GM12891 (cell line): ENCODE measurements at regions not wholly inside any gene's neighbourhood (a gene's known extent, or its start where the extent isn't known, plus 50 kb on each side); places are given as distances from the start of the nearest gene placed in this dataset.

ENCODE experiments used
- DNase-seq: peaks from one replicate; pipeline ENCODE4 v3.0.0; 2011; ENCODE audit warnings: low spot score; ENCODE audit not compliant: insufficient read length
- FAIRE-seq: peaks from 2 replicates; lab custom pipeline; 2011; peaks lifted over from hg19 to GRCh38; lab: Jason Lieb, UNC
- PAX5 ChIP-seq: IDR thresholded peaks from 2 replicates; pipeline ENCODE4 v1.6.1; 2011; ENCODE audit warnings: low read length, moderate library complexity, mild to moderate bottlenecking; ENCODE audit not compliant: insufficient read depth, severe bottlenecking
- POLR2A ChIP-seq: IDR thresholded peaks from 2 replicates; pipeline ENCODE4 v1.6.1; 2011; ENCODE audit warnings: low read depth, low read length, control low read depth
- POLR2AphosphoS5 ChIP-seq: IDR thresholded peaks from 2 replicates; pipeline ENCODE4 v1.6.1; 2011; ENCODE audit warnings: low read depth, low read length, control low read depth
- POU2F2 ChIP-seq: IDR thresholded peaks from 2 replicates; pipeline ENCODE4 v1.6.1; 2011; ENCODE audit warnings: low read depth, mild to moderate bottlenecking, control low read depth, low read length, moderate library complexity
- SPI1 ChIP-seq: IDR thresholded peaks from 2 replicates; pipeline ENCODE4 v1.6.1; 2011; ENCODE audit warnings: low read depth, low read length, control low read depth
- TAF1 ChIP-seq: IDR thresholded peaks from 2 replicates; pipeline ENCODE4 v1.6.1; 2011; ENCODE audit warnings: low read depth, low read length, control low read depth

GRCh38 chr10:120972259-120972658 is 121.1 kb downstream of the WDR11 start:
- TF ChIP-seq POLR2AphosphoS5 = no peak
- no peak for TF ChIP-seq POLR2A
- no peak for TF ChIP-seq SPI1
- TF ChIP-seq TAF1 = no peak
- TF ChIP-seq POU2F2 = no peak
- no peak for TF ChIP-seq PAX5
- no peak for DNase-seq
- FAIRE-seq = no peak

GRCh38 chr10:120975072-120975867 is 124.1 kb downstream of the WDR11 start:
- no peak for FAIRE-seq
- TF ChIP-seq PAX5 = no peak
- TF ChIP-seq SPI1 = no peak
- TF ChIP-seq POLR2A = no peak
- no peak for TF ChIP-seq POLR2AphosphoS5
- TF ChIP-seq TAF1 = no peak
- no peak for TF ChIP-seq POU2F2
- DNase-seq = no peak

- FAIRE-seq = no peak
- TF ChIP-seq POLR2AphosphoS5 = no peak
- DNase-seq = no peak
Observed at GRCh38 chr10:120975868-120976225, 124.7 kb downstream of the WDR11 start.

GRCh38 chr10:120977897-120978296 is 126.7 kb downstream of the WDR11 start:
- no peak for FAIRE-seq
- TF ChIP-seq TAF1 (no peak), SPI1 (no peak), PAX5 (no peak), POLR2AphosphoS5 (no peak), POU2F2 (no peak), POLR2A (no peak)

GRCh38 chr10:120978589-120979252 is 127.6 kb downstream of the WDR11 start:
- no peak for TF ChIP-seq TAF1
- TF ChIP-seq POLR2AphosphoS5 = no peak
- no peak for TF ChIP-seq PAX5
- TF ChIP-seq POLR2A = no peak
- no peak for TF ChIP-seq SPI1
- TF ChIP-seq POU2F2 = no peak
- DNase-seq (no peak), FAIRE-seq (no peak)

More at GRCh38 chr10:120977897-120978296, 126.7 kb downstream of the WDR11 start:
- no peak for DNase-seq

- DNase-seq (no peak), FAIRE-seq (no peak)
- no peak for TF ChIP-seq POLR2AphosphoS5
- no peak for TF ChIP-seq TAF1
- TF ChIP-seq SPI1 = no peak
- no peak for TF ChIP-seq POU2F2
- TF ChIP-seq PAX5 = no peak
- no peak for TF ChIP-seq POLR2A
Observed at GRCh38 chr10:120979435-120980278, 128.5 kb downstream of the WDR11 start.

GRCh38 chr10:120980279-120981255 is 129.4 kb downstream of the WDR11 start:
- DNase-seq = no peak
- TF ChIP-seq POU2F2 = no peak
- no peak for TF ChIP-seq POLR2AphosphoS5
- TF ChIP-seq SPI1 = no peak
- TF ChIP-seq POLR2A = no peak
- TF ChIP-seq TAF1 = no peak
- TF ChIP-seq PAX5 = no peak
- FAIRE-seq = no peak

GRCh38 chr10:120981601-120982391 is 130.6 kb downstream of the WDR11 start:
- DNase-seq = no peak
- TF ChIP-seq POLR2AphosphoS5 = no peak
- TF ChIP-seq SPI1 = no peak
- TF ChIP-seq POU2F2 = no peak
- FAIRE-seq = no peak

- TF ChIP-seq PAX5 = no peak
- TF ChIP-seq POLR2A = no peak
- no peak for TF ChIP-seq POU2F2
- no peak for TF ChIP-seq TAF1
- FAIRE-seq (no peak), DNase-seq (no peak)
Observed at GRCh38 chr10:120982507-120982906, 131.3 kb downstream of the WDR11 start.
